ENCODE measurements at regions not wholly inside any gene's neighbourhood (a gene's known extent, or its start where the extent isn't known, plus 50 kb on each side); places are given as distances from the start of the nearest gene placed in this dataset.

- TF ChIP-seq CHD7 (IDR thresholded peaks at IDR 0.05; ENCODE audit: insufficient replicate concordance, low read length): no peak
- no peak for TF ChIP-seq JUND (IDR thresholded peaks at IDR 0.05; ENCODE audit: low read length)
- no peak for TF ChIP-seq KDM4A (IDR thresholded peaks at IDR 0.05; ENCODE audit: low read depth, low read length, severe bottlenecking)
- TF ChIP-seq SIRT6 (IDR thresholded peaks at IDR 0.05; ENCODE audit: low read length): no peak
- no peak for TF ChIP-seq ATF3 (IDR thresholded peaks at IDR 0.05; ENCODE audit: insufficient read depth, low read depth, low read length)
- no peak for TF ChIP-seq BACH1 (IDR thresholded peaks at IDR 0.05; ENCODE audit: low read length)
- no peak for TF ChIP-seq SAP30 (IDR thresholded peaks at IDR 0.05; ENCODE audit: insufficient read depth, insufficient replicate concordance, low read length)
- TF ChIP-seq SUZ12 (IDR thresholded peaks at IDR 0.05; ENCODE audit: low read length): no peak
- no peak for TF ChIP-seq FOSL1 (IDR thresholded peaks at IDR 0.05; ENCODE audit: insufficient read depth, low read depth, low read length)
- no peak for TF ChIP-seq SP2 (IDR thresholded peaks at IDR 0.05; ENCODE audit: low read length)
These were observed 61.7 kb upstream of the POU3F4 start (continued) for GRCh38 chrX:83446355-83446754.
